H1 (cell line): ENCODE measurements at regions not wholly inside any gene's neighbourhood (a gene's known extent, or its start where the extent isn't known, plus 50 kb on each side); places are given as distances from the start of the nearest gene placed in this dataset.

Source experiments
- CTCF ChIA-PET: fragments of 300-600 bp; sonication (Branson Sonifier 250); formaldehyde crosslinking; loops from one replicate; lab custom pipeline; 2021; ENCODE audit not compliant: partially characterized antibody; lab: Charles Lee
- POLR2A ChIA-PET: fragments of 300-600 bp; sonication (Branson Sonifier 250); formaldehyde crosslinking; loops from one replicate; lab custom pipeline; 2021; ENCODE audit warnings: inconsistent platforms; ENCODE audit not compliant: partially characterized antibody; lab: Charles Lee
- DNase-seq, 2 experiments: peaks; one replicate each; pipeline versions ENCODE4 v3.0.0 to v3.0.0-alpha.2; 2010 to 2022; ENCODE audit warnings: low spot score in 2 of 2, low read depth in 1 of 2, mixed read lengths in 1 of 2
- FAIRE-seq: peaks from 2 replicates; lab custom pipeline; 2011; peaks lifted over from hg19 to GRCh38; lab: Jason Lieb, UNC
- H2AFZ ChIP-seq: 2 replicates; pipeline ENCODE4 v1.8.1; 2012; ENCODE audit warnings: low read length, inconsistent platforms
- H2AK5ac ChIP-seq: 2 replicates; pipeline ENCODE4 v1.6.1; 2013; ENCODE audit warnings: low read depth, low read length
- H2BK120ac ChIP-seq: replicated peaks from 2 replicates; pipeline ENCODE3; 2013; ENCODE audit warnings: low read depth, low read length, inconsistent platforms
- H2BK12ac ChIP-seq: 2 replicates; pipeline ENCODE4 v1.6.1; 2013; ENCODE audit warnings: low read depth, low read length
- H2BK15ac ChIP-seq: 2 replicates; pipeline ENCODE4 v1.6.1; 2013; ENCODE audit warnings: low read length
- H2BK20ac ChIP-seq: 2 replicates; pipeline ENCODE4 v1.6.1; 2013; ENCODE audit warnings: low read length
- H2BK5ac ChIP-seq: 2 replicates; pipeline ENCODE4 v1.6.1; 2013; ENCODE audit warnings: low read depth, low read length
- H3K14ac ChIP-seq: 2 replicates; pipeline ENCODE4 v1.6.1; 2013; ENCODE audit warnings: inconsistent platforms; ENCODE audit not compliant: insufficient read length
- H3K18ac ChIP-seq: 2 replicates; pipeline ENCODE4 v1.6.1; 2013; ENCODE audit warnings: low read length; ENCODE audit errors: extremely low read depth
- H3K23ac ChIP-seq: 2 replicates; pipeline ENCODE4 v1.6.1; 2013; ENCODE audit warnings: inconsistent platforms; ENCODE audit not compliant: insufficient read length
- H3K23me2 ChIP-seq: 2 replicates; pipeline ENCODE4 v1.6.1; 2013; ENCODE audit warnings: low read depth, low read length
- H3K27ac ChIP-seq: 2 replicates; pipeline ENCODE4 v1.6.1; 2011; ENCODE audit warnings: low read depth, low read length, inconsistent platforms
- H3K27me3 ChIP-seq, 4 experiments: replicated peaks in 1 of 4; 1 replicate in 1 of 4; 2 replicates in 3 of 4; pipeline versions ENCODE4 v1.6.1 to v1.8.1; 2011 to 2013; ENCODE audit warnings: low read length in 3 of 4, mild to moderate bottlenecking in 3 of 4, inconsistent platforms in 2 of 4, mixed read lengths in 2 of 4, moderate library complexity in 1 of 4; ENCODE audit not compliant: control insufficient read depth in 3 of 4, insufficient read depth in 3 of 4; ENCODE audit errors: extremely low read depth in 1 of 4
- H3K36me3 ChIP-seq, 4 experiments: 2 replicates each; pipeline versions ENCODE4 v1.6.1 to v1.8.1; 2011 to 2013; ENCODE audit warnings: mild to moderate bottlenecking in 4 of 4, low read length in 3 of 4, moderate library complexity in 2 of 4, control low read depth in 1 of 4, inconsistent platforms in 1 of 4; ENCODE audit not compliant: insufficient read depth in 4 of 4, control insufficient read depth in 2 of 4
- H3K4ac ChIP-seq: replicated peaks from 2 replicates; pipeline ENCODE3; 2013; ENCODE audit warnings: low read length, low read depth, mixed read lengths, inconsistent platforms; ENCODE audit not compliant: insufficient read length
- H3K4me1 ChIP-seq, 4 experiments: replicated peaks in 1 of 4; 1 replicate in 1 of 4; 2 replicates in 3 of 4; pipeline versions ENCODE4 v1.6.1 to v1.8.1; 2011 to 2013; ENCODE audit warnings: low read length in 3 of 4, inconsistent platforms in 2 of 4, mixed read lengths in 1 of 4; ENCODE audit not compliant: insufficient read depth in 4 of 4, control insufficient read depth in 3 of 4
- H3K4me2 ChIP-seq, 2 experiments: 2 replicates each; pipeline versions ENCODE4 v1.6.1 to v1.8.1; 2011 to 2013; ENCODE audit warnings: low read depth in 2 of 2, low read length in 2 of 2, control low read depth in 1 of 2, inconsistent platforms in 1 of 2, mild to moderate bottlenecking in 1 of 2; ENCODE audit not compliant: insufficient read depth in 1 of 2
- H3K4me3 ChIP-seq, 4 experiments: fragments of 200-600, 300-600 bp in 1 of 4; sonication (generic), shearing (Covaris generic), sonication (Bioruptor Twin) in 1 of 4; 2 replicates each; pipeline versions ENCODE4 v1.5.1 to v1.8.1; 2011 to 2016; ENCODE audit warnings: low read length in 4 of 4, low read depth in 3 of 4, control low read depth in 2 of 4, inconsistent platforms in 2 of 4, mild to moderate bottlenecking in 2 of 4, mixed read lengths in 1 of 4, moderate library complexity in 1 of 4; ENCODE audit not compliant: insufficient read depth in 2 of 4; ENCODE audit errors: extremely low read depth in 1 of 4
- H3K56ac ChIP-seq: replicated peaks from 2 replicates; pipeline ENCODE3; 2013; ENCODE audit warnings: low read depth, mild to moderate bottlenecking, mixed read lengths, low read length, inconsistent platforms; ENCODE audit not compliant: insufficient read length
- H3K79me1 ChIP-seq: 2 replicates; pipeline ENCODE4 v1.6.1; 2013; ENCODE audit warnings: low read depth, low read length, control low read depth
- H3K79me2 ChIP-seq, 2 experiments: 2 replicates each; pipeline versions ENCODE4 v1.6.1 to v1.8.1; 2012 to 2013; ENCODE audit warnings: low read length in 2 of 2, mild to moderate bottlenecking in 2 of 2, inconsistent platforms in 1 of 2; ENCODE audit not compliant: insufficient read depth in 2 of 2, control insufficient read depth in 1 of 2
- H3K9ac ChIP-seq, 4 experiments: replicated peaks in 1 of 4; 1 replicate in 1 of 4; 2 replicates in 3 of 4; pipeline versions ENCODE4 v1.6.1 to v1.8.1; 2011 to 2013; ENCODE audit warnings: low read depth in 3 of 4, low read length in 3 of 4, control low read depth in 2 of 4, mild to moderate bottlenecking in 2 of 4, moderate library complexity in 2 of 4, inconsistent platforms in 1 of 4; ENCODE audit errors: extremely low read depth in 1 of 4
- H3K9me3 ChIP-seq, 2 experiments: 2 replicates each; pipeline versions ENCODE4 v1.6.1 to v1.8.1; 2012 to 2013; ENCODE audit warnings: mild to moderate bottlenecking in 2 of 2, moderate library complexity in 2 of 2, control low read depth in 1 of 2, inconsistent platforms in 1 of 2, low read depth in 1 of 2, low read length in 1 of 2, mixed read lengths in 1 of 2; ENCODE audit not compliant: insufficient read depth in 2 of 2
- H4K20me1 ChIP-seq, 2 experiments: replicated peaks in 1 of 2; 2 replicates each; pipeline versions ENCODE3 to v1.8.1; 2011 to 2013; ENCODE audit warnings: inconsistent platforms in 2 of 2, low read length in 2 of 2, mild to moderate bottlenecking in 1 of 2; ENCODE audit not compliant: insufficient read depth in 2 of 2, control insufficient read depth in 1 of 2
- H4K5ac ChIP-seq: 2 replicates; pipeline ENCODE4 v1.6.1; 2013; ENCODE audit warnings: low read length, low read depth, mixed read lengths, inconsistent platforms; ENCODE audit not compliant: insufficient read length
- H4K8ac ChIP-seq: 2 replicates; pipeline ENCODE4 v1.8.0; 2013; ENCODE audit warnings: mild to moderate bottlenecking, moderate library complexity, low read length, inconsistent platforms; ENCODE audit not compliant: insufficient read depth; ENCODE audit errors: extremely low read depth
- H4K91ac ChIP-seq: replicated peaks from 2 replicates; pipeline ENCODE3; 2013; ENCODE audit warnings: low read length, mixed read lengths, inconsistent platforms; ENCODE audit not compliant: insufficient read length
- HDAC6 ChIP-seq: IDR thresholded peaks from one replicate; pipeline ENCODE4 v1.7.1; 2012; ENCODE audit warnings: low read depth, mild to moderate bottlenecking, inconsistent platforms, low read length, moderate library complexity
- JUN ChIP-seq: IDR thresholded peaks from 2 replicates; pipeline ENCODE4 v1.6.1; 2011; ENCODE audit warnings: low read depth, mild to moderate bottlenecking, improper control_type of control experiment, low read length
- KDM4A ChIP-seq: IDR thresholded peaks from one replicate; pipeline ENCODE4 v1.7.1; 2012; ENCODE audit warnings: low read depth, mild to moderate bottlenecking, moderate library complexity, low read length, inconsistent platforms; ENCODE audit not compliant: severe bottlenecking
- MAX ChIP-seq: IDR thresholded peaks from 2 replicates; pipeline ENCODE4 v1.6.1; 2012; ENCODE audit warnings: inconsistent platforms
- POLR2A ChIP-seq, 2 experiments: IDR thresholded peaks; 1 replicate in 1 of 2; 2 replicates in 1 of 2; pipeline ENCODE4 v1.6.1; 2011; ENCODE audit warnings: low read depth in 2 of 2, low read length in 2 of 2, mild to moderate bottlenecking in 2 of 2; ENCODE audit errors: control extremely low read depth in 1 of 2
- RFX5 ChIP-seq: IDR thresholded peaks from 2 replicates; pipeline ENCODE4 v1.6.1; 2011; ENCODE audit warnings: low read depth, low read length, improper control_type of control experiment, borderline replicate concordance
- RNF2 ChIP-seq: fragments of 200-900, 300-1000 bp; sonication (generic); IDR thresholded peaks from 2 replicates; pipeline ENCODE4 v1.7.1; 2016; ENCODE audit warnings: borderline replicate concordance, low read depth, mild to moderate bottlenecking, antibody characterized with exemption, low read length; ENCODE audit not compliant: poor library complexity, severe bottlenecking; ENCODE audit errors: missing control alignments
- WGBS, 2 experiments: shearing (Covaris generic) in 1 of 2; methylation state at CpG; one replicate each; pipeline versions ENCODE4 v1.1.6 to v1.1.7; 2013 to 2015; ENCODE audit warnings: low lambda C conversion rate in 2 of 2, mixed read lengths in 2 of 2, inconsistent platforms in 1 of 2, low coverage in 1 of 2, missing lambda C conversion rate in 1 of 2; ENCODE audit not compliant: insufficient replicate concordance in 2 of 2, insufficient coverage in 1 of 2, insufficient read length in 1 of 2; ENCODE audit errors: extremely low coverage in 1 of 2, missing lambda C conversion rate in 1 of 2; 5-methylcytosine and 5-hydroxymethylcytosine counted together

- H2BK5ac ChIP-seq = no peak overlapping the region
- H3K9ac ChIP-seq = no peak overlapping the region
- H2BK12ac ChIP-seq = no peak overlapping the region
- no peak overlapping the region for H3K4me3 ChIP-seq
- peaks cover 0 to 7% (median 0%) of the 10 kb centered on the region in 4 experiments; a peak in 2 of 7 replicates for H3K4me1 ChIP-seq
- H4K20me1 ChIP-seq = peaks cover 0 to 1% of the 10 kb centered on the region in 2 experiments
- no peak for FAIRE-seq
- H3K79me2 ChIP-seq = no peaks in the 10 kb centered on the region
- no peak overlapping the region for H3K4me2 ChIP-seq
- no peak overlapping the region for H3K14ac ChIP-seq
- no peaks in the 10 kb centered on the region for H3K9me3 ChIP-seq
- no peak overlapping the region for H2AFZ ChIP-seq
- H3K4ac ChIP-seq = no peak overlapping the region
- no peak overlapping the region for H4K91ac ChIP-seq
- WGBS, 2 experiments = 79% methylated on average over 7 of the region's 7 CpGs; no CpG with 5 or more reads in 1 of the 2 experiments
- H3K18ac ChIP-seq = no peak overlapping the region
- H2BK20ac ChIP-seq = no peak overlapping the region
- H3K79me1 ChIP-seq = no peaks in the 10 kb centered on the region
- CTCF ChIA-PET = interaction anchor here (0.5 to 1.2 kb wide), 3 partner anchors 10 to 234 kb away, joined by 3 to 4 read pairs (median 3); no protein-coding TSS in a partner anchor
- H3K27me3 ChIP-seq = no peaks in the 10 kb centered on the region
- TF ChIP-seq RNF2 (no peak), KDM4A (no peak), JUN (no peak), POLR2A (IDR thresholded peaks at IDR 0.05; ENCODE audit: control extremely low read depth in 1 of 2, low read depth in 2 of 2, low read length in 2 of 2) (no peak), MAX (no peak), RFX5 (no peak), HDAC6 (no peak)
- no peak overlapping the region for H2BK120ac ChIP-seq
- DNase-seq = no peak
- H2BK15ac ChIP-seq = no peak overlapping the region
- H4K5ac ChIP-seq = no peak overlapping the region
- H4K8ac ChIP-seq = no peak overlapping the region
- H3K56ac ChIP-seq = no peak overlapping the region
- POLR2A ChIA-PET = no interaction called here
- no peak overlapping the region for H3K23ac ChIP-seq
- no peaks in the 10 kb centered on the region for H3K23me2 ChIP-seq
- no peak overlapping the region for H3K27ac ChIP-seq
- no peak overlapping the region for H2AK5ac ChIP-seq
- H3K36me3 ChIP-seq = no peaks in the 10 kb centered on the region
Measured at GRCh38 chr1:94739521-94740061, 80.6 kb upstream of the SLC44A3 start.
